GM21526 (cell line): ENCODE measurements at regions not wholly inside any gene's neighbourhood (a gene's known extent, or its start where the extent isn't known, plus 50 kb on each side); places are given as distances from the start of the nearest gene placed in this dataset.
"Not testable (repeated sequence)": the region's sequence is repeated elsewhere in the genome, so short reads cannot be mapped to it uniquely, and the experiment has no call there.

ENCODE experiments used
- ATAC-seq: cut with Tn5 transposase; IDR thresholded peaks from one replicate; pipeline ENCODE4 v1.9.1; 2021; ENCODE audit warnings: moderate library complexity; ENCODE audit not compliant: unreplicated experiment, low FRiP score

DNA sequence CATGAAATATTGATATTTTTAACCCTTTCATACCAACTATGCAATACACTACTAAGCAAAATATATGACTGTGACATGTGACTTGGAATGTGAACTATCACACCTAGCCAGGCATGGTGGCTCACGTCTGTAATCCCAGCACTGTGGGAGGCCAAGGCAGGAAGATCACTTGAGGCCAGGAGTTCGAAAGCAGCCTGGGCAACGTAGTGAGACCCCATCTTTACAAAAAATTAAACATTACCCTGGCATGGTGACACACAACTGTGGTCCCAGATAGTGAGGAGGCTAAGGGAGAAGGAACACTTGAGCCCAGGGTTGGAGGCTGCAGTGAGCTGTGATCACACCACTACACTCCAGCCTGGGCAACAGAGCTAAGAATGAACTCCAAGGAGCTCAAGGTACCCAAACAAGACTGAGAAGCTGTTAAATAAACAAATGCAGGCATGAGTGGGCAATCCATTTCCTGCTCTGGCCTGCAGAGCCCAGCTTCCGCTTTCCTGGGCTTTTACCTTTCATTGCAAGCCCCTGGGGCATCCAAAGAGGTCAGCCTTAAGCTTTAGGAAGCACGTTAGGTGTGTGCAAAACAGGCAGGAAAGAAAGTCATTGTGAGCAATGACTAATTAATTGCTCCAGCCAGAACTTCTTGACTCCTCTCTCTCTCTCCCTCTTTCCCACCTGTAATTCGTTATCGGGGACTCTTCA is 162.1 kb upstream of the FOXK1 start:
- no peak for ATAC-seq

DNA sequence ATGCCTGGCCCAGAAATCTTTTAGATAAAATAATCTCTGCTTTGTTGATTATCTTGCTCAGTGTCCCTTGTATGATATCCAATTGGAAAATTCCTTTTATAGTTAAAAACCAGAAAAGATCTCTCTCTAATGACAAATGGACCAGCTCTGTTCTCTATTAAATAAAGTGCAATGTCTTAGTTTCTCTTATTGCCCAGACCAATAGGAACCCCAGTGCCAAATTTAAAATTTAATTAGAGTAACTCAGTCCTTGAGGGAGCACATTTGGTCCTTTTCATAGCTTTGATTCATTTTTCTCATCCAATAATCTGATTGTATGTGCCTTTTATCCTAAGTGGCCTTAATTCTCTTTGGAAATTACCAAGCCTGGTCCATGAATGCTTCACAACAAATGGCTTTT is 158.9 kb upstream of the FOXK1 start:
- ATAC-seq = no peak

DNA sequence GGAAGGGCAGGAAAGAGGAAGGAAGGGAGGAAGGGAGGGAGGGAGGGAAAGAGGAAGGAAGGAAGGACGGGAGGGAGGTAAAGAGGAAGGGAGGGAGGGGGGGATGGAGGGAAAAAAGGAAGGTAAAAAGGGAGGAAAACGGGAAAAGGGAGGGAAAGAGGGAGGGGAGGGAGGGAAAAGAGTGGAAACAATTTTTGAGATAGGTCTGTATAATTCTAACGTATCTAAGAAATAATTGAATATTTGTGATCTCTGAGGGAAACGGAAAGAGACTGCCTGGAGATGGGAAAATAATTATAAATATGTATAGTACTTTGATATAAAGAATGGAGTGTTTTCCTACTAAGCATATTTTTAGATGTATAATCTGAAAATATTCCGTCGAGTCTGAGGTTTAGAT is 158.2 kb upstream of the FOXK1 start:
- ATAC-seq = no peak

DNA sequence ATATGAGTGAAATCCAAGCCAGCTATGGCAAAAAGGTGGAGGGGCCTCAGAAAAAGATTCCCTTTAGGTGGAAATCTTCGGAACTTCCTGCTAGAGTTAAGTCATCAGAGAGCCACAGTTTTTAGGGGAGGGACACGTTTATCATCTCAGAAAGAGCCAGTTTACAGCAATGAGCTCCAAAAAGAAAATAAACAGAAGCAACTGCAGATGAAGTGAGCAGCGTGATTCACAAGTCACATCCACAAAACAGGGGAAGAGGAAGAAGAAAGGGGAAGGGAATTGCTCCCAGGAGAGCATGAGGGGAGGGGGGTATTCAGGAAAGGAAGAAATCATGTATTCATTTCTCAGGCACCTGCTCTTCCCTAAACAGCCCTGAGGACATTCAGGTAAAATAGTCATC is 156.2 kb upstream of the FOXK1 start:
- no peak for ATAC-seq

DNA sequence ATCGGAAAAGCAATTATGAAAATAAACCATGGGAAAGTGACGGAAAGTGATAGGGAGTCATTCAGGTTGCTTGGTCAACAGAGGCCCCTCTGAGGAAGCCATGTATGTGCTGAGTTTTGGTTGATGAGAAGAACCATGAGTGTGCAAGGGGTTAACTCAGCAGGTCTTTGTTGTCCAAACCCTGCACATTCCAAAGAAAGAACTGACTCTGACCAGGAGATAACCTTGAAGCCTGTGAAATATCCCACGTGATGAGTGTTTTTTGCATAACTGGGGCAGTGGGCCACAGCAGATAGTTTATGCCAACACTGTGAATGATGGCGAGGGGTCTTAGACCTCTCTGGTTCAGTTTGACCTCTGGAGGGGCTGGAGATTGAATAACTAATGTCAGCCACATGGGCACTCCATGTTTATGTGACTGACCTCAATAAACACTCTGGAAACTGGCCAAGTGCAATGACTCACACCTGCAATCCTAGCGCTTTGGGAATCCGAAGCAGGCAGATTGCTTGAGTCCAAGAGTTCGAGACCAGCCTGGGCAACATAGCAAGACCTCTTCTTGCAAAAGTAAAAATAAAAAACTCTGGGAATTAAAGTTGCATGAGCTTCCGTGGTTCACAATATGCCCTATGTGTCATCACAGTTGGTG is 154.0 kb upstream of the FOXK1 start:
- ATAC-seq = no peak

- no peak for ATAC-seq
Observed at GRCh38 chr7:4531236-4531635, 150.9 kb upstream of the FOXK1 start.

DNA sequence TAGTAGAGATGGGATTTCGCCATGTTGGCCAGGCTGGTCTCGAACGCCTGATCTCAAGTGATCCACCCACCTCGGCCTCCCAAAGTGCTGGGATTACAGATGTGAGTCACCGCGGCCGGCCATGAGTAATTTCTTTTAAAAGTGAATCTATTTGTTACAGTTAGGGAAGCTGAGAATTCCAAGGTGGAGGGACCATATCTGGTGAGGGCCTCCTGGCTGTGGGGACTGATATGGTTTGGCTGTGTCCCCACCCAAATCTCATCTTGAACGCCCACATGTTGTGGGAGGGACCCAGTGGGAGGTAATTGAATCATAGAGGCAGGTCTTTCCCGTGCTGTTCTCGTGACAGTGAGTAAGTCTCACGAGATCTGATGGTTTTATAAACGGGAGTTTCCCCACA is 148.8 kb upstream of the FOXK1 start:
- not testable (repeated sequence) for ATAC-seq

DNA sequence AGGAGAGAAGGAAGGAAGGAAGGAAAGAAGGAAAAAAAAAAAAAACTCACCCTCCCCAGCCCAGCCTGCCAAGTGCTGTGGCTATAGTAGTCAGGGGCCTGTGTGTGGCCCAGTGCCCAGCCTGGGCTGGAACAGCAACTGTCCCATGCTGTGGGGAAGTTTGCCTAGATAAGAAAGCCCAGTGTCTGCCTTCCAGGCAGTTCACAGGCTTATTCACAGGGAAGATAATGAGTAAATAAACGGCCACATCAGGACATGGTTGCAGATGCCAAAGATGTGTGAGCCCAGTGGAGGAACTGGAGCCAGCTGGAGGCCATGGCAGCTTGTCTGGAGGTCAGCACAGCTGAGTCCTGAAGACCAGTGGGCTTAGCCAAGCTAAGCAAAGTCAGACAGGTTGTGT is 132.4 kb upstream of the FOXK1 start:
- ATAC-seq = no peak

DNA sequence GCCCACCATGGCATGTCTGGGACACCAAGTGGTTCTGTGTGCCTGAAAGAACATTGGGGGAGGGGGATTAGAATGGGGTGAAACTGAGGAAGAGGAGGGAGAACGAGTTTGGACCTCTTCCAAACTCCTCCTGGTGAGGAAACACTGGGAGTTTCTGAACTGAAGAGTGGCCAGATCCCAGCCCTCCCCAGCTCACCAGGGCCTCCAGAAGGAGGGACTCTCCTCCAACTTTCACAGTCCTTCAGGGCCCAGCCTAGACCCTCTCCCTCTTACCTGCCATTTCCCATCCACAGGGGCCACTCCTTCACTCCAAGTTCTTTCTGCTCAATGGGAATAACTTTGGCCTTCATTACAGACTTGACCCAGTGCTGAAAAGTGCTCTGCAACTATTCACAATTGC is 132.0 kb upstream of the FOXK1 start:
- ATAC-seq = no peak

DNA sequence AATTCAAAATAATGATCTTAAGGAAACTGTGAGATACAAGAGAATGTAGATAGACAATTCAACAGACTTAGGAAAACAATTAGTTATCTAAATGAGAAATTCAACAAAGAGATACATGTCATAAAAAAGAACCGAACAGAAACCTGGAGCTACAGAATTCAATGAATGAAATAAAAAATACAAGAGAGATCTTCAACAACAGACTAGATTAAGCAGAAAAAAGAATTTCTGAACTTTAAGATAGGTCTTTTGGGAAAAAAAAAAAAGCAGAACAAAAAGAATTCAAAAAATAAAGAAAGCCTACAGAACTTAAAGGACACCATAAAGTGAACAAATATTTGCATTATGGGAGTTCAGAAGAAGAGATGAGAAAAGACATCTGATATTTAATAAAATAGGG is 129.1 kb upstream of the FOXK1 start:
- ATAC-seq = no peak

DNA sequence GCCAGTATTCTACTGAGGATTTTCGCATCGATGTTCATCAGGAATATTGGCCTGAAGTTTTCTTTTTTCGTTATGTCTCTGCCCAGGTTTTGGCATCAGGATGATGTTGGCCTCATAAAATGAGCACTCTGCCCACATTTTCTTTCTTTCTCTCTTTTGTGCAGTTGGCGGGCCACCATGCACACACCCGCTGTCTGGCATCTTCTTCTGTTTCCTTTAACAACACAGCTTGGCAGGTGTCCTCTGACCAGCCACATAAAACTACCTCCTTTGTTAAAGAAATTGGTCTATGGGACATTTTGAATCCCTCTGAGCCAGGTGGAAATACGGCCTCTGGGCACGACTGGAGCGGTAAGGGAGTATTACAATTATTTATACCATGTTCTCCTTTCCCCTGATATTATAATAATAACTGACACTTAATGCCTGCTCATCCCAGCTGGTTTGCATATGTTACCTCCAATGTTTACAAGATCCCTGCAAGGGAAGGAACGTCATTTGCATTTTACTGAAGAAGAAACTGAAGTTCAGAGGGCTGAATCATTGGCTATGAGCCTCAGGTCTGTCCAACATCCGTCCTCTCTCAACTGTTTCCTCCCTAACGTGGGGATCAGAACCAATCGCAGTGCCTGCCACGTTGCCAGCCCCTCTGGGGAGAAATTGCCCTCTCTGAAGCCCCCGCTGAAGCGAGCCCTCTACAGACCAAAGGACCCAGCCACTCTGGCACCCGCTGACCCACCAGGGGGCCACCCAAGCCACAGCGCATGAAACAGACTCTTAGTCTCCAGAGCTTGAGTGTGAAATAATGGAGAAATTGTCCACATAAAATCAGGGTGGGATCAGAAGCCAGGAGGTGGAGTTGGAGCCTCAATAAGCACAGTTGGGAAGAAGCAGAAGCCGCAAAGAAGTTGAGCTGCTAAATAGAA is 125.0 kb upstream of the FOXK1 start:
- ATAC-seq = no peak

GRCh38 chr7:4561795-4562194 is 120.3 kb upstream of the FOXK1 start:
- no peak for ATAC-seq

DNA sequence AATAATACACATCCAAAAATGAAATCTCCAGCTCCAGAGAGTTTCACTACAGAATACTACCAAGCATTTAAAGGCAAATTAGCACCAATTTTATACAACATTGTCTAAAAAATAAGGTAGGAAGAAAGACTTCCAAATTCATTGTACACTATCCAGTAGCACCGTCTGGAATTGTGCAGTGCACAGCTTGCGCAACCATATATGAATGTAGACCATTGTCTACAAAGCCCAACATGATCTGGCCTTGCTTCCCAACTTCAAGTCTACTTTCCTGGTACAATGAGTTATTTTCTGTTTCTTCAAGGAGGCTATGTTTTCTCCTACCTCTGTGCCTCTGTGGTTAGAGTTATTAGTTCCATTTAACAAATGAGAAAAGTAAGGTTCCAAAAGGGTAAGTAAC is 115.4 kb upstream of the FOXK1 start:
- ATAC-seq = no peak

- ATAC-seq = no peak
Observed at GRCh38 chr7:4574851-4575250, 107.2 kb upstream of the FOXK1 start.

GRCh38 chr7:4575254-4575653 is 106.8 kb upstream of the FOXK1 start:
- no peak for ATAC-seq

DNA sequence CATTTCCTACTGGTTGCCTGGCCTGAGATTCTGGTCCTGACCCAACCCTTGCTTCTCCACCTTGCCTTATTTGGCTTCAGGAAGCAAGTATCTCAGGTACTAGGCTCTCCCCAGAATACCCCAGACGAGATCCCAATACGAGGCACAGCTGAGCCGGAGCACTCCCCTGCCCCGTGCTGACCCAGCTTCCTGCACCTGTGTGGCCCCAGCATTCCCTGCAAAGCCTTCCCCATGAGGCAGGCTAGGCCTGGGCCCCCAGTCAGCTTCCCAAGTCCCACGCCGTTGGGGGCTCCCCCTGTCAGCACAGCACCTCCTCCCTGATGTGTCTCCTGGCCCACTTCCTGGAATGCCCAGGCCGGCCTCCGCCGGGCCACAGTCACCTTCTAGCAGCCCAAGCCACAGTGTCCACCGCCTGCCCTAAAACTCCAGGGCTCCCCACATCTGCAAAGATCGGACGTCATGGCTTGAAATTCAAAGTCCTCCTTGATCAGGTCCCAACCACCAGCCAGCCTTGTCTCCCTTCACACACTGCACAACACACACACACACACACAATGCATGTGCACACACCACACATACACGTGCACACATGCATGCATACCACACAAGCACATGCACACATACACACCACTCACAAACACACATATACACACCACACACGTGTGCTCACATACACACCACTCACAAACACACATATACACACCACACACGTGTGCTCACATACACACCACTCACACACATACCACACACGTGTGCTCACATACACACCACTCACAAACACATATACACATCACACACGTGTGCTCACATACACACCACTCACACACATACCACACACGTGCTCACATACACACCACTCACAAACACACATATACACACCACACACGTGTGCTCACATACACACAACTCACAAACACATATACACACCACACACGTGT is 78.9 kb upstream of the FOXK1 start:
- ATAC-seq = no peak

- no peak for ATAC-seq
Observed at GRCh38 chr7:4603843-4604231, 78.3 kb upstream of the FOXK1 start.

DNA sequence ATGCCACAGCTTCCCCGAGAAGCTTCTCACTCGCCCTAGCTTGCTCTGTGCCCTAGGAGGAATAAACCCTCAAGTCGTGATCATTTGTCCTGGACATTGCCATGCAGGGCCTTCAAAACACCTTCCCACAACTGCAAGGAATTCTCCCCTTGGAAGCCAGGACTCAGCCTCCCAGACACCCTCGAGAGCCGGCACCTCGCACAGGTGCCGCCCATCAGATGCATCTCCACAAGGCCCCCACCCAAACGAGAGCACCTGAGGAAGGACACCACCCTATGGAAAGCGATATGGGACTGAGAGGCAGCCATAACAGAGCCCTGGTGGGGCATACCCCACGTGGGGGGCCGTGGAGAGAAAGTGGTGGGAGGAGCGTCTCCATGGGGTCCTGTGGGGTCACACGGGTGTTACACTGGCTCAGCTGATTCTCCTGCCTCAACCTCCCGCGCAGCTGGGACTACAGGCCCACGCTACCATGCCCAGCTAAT is 77.6 kb upstream of the FOXK1 start:
- no peak for ATAC-seq

GRCh38 chr7:4606797-4607196 is 75.3 kb upstream of the FOXK1 start:
- no peak for ATAC-seq

DNA sequence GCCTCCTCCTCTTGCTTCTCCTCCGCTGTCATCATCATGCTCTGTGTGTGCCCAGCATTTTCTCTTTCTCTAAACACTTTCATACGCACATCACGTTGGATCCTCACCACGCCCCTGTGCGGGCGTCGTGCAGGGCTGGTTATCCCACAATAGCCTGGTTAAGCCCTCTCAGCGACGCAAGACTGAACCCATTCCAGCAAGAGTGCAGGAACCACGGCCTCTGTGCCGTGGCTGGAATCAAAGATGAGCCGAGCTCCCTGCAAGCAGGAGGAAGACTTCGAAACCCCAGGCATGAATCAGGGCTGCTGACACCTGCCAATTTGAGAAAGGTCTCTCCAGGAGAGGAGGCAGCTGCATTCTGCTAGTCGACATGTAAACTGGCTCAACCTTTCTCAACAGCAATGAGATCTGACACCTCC is 74.8 kb upstream of the FOXK1 start:
- ATAC-seq = no peak
